G401 (cell line): ENCODE measurements at regions not wholly inside any gene's neighbourhood (a gene's known extent, or its start where the extent isn't known, plus 50 kb on each side); places are given as distances from the start of the nearest gene placed in this dataset.
A peak's percentile ranks its signal among the peaks of the same experiment; 100 is the strongest.

Source experiments
- DNase-seq: peaks from one replicate; pipeline ENCODE4 v3.0.0-alpha.2; 2015; ENCODE audit warnings: low spot score
- in situ Hi-C: cut with HindIII; loops from 2 replicates; pipeline ENCODE4 v1.10.0; 2016; ENCODE audit warnings: low sequenced_read_pairs, mixed read lengths

- in situ Hi-C loops, result no loop called here
- DNase-seq, result no peak
These were observed 83.6 kb upstream of the LCLAT1 start for GRCh38 chr2:30363406-30363805.

GRCh38 chr2:30365201-30365600, 81.8 kb upstream of the LCLAT1 start:
- no peak for DNase-seq
- in situ Hi-C loops, result no loop called here

GRCh38 chr2:30366199-30366691, 80.8 kb upstream of the LCLAT1 start:
- in situ Hi-C loops, result no loop called here
- no peak for DNase-seq

- in situ Hi-C loops, result no loop called here
These were observed 79.6 kb upstream of the LCLAT1 start for GRCh38 chr2:30367232-30368070.

GRCh38 chr2:30368258-30368657, 78.8 kb upstream of the LCLAT1 start:
- DNase-seq, result no peak
- in situ Hi-C loops, result no loop called here

More at GRCh38 chr2:30367232-30368070, 79.6 kb upstream of the LCLAT1 start:
- DNase-seq, result no peak

- in situ Hi-C loops, result no loop called here
These were observed 75.9 kb upstream of the LCLAT1 start for GRCh38 chr2:30371028-30371689.

GRCh38 chr2:30371772-30372373, 75.2 kb upstream of the LCLAT1 start:
- DNase-seq, result no peak
- in situ Hi-C loops, result no loop called here

More at GRCh38 chr2:30371028-30371689, 75.9 kb upstream of the LCLAT1 start:
- DNase-seq, result no peak

GRCh38 chr2:30372826-30373225, 74.2 kb upstream of the LCLAT1 start:
- no peak for DNase-seq

GRCh38 chr2:30373881-30374302, 73.2 kb upstream of the LCLAT1 start:
- no peak for DNase-seq
- in situ Hi-C loops, result no loop called here

More at GRCh38 chr2:30372826-30373225, 74.2 kb upstream of the LCLAT1 start:
- in situ Hi-C loops, result no loop called here

- DNase-seq, result no peak
- in situ Hi-C loops, result no loop called here
These were observed 72.7 kb upstream of the LCLAT1 start for GRCh38 chr2:30374380-30374779.

GRCh38 chr2:30375915-30376314, 71.1 kb upstream of the LCLAT1 start:
- in situ Hi-C loops, result no loop called here
- DNase-seq, result no peak

- DNase-seq, result no peak
- in situ Hi-C loops, result no loop called here
These were observed 67.6 kb upstream of the LCLAT1 start for GRCh38 chr2:30379481-30379880.

- DNase-seq, result no peak
These were observed 66.2 kb upstream of the LCLAT1 start for GRCh38 chr2:30380824-30381223.

GRCh38 chr2:30382162-30382783, 64.8 kb upstream of the LCLAT1 start:
- in situ Hi-C loops, result no loop called here
- DNase-seq, result no peak

More at GRCh38 chr2:30380824-30381223, 66.2 kb upstream of the LCLAT1 start:
- in situ Hi-C loops, result no loop called here

GRCh38 chr2:30382995-30383394, 64.1 kb upstream of the LCLAT1 start:
- in situ Hi-C loops, result no loop called here
- DNase-seq, result peak; percentile 52

- in situ Hi-C loops, result no loop called here
- DNase-seq, result no peak
These were observed 61.7 kb upstream of the LCLAT1 start for GRCh38 chr2:30385327-30385726.

- no peak for DNase-seq
- in situ Hi-C loops, result no loop called here
These were observed 54.9 kb upstream of the LCLAT1 start for GRCh38 chr2:30392097-30392496.

GRCh38 chr2:30393510-30393909, 53.5 kb upstream of the LCLAT1 start:
- in situ Hi-C loops, result no loop called here
- DNase-seq, result no peak

- in situ Hi-C loops, result no loop called here
These were observed 53.0 kb upstream of the LCLAT1 start for GRCh38 chr2:30394096-30394495.

More at GRCh38 chr2:30394096-30394495, 53.0 kb upstream of the LCLAT1 start:
- no peak for DNase-seq
